ENCODE measurements at regions not wholly inside any gene's neighbourhood (a gene's known extent, or its start where the extent isn't known, plus 50 kb on each side); places are given as distances from the start of the nearest gene placed in this dataset.
"Not testable (repeated sequence)": the region's sequence is repeated elsewhere in the genome, so short reads cannot be mapped to it uniquely, and the experiment has no call there.

DNA sequence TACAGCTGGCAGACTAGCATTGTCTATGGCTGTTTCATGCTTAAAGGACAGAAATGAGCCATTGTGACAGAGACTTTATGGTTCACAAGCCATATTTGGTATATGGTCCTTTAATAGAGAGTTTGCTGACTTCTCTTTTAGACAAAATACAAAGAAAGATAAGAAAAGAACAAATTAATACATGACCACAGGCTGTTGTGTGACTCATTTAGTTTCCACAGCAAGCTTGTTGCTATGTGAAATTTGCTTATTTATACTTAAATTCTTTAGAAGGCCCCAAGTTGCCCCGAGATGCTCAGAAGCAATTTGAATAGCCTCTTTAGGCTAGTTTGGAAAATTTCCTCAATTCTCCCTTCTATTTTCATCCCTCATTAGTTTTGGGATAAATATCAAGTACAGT, 315.3 kb upstream of the RPS23 start:
- no peaks in the 10 kb centered on the region for H3K4me1 ChIP-seq (ENCODE audit: control insufficient read depth, insufficient read depth, low read length, poor library complexity, severe bottlenecking)
- Mint-ChIP-seq H3K4me3 (no peak overlapping the region), H3K27ac (no peak overlapping the region), H3K4me1 (no peaks in the 10 kb centered on the region), H3K9me3 (peaks cover 0 to 8% (median 0%) of the 10 kb centered on the region in 7 donors), H3K27me3 (peaks cover 13% of the 10 kb centered on the region), H3K36me3 (no peaks in the 10 kb centered on the region)
- H3K27ac ChIP-seq (ENCODE audit: insufficient read depth, low read length, poor library complexity, severe bottlenecking) = no peak overlapping the region
- DNase-seq (no peak), ATAC-seq (ENCODE audit: low read depth in 2 of 2) (no peak)
- no peak overlapping the region for H3K4me3 ChIP-seq (ENCODE audit: low read depth, low read length)
- no peaks in the 10 kb centered on the region for H3K9me3 ChIP-seq (ENCODE audit: control insufficient read depth in 2 of 2, low read length in 2 of 2)
- H3K36me3 ChIP-seq (ENCODE audit: control insufficient read depth, insufficient read depth, low read length) = no peaks in the 10 kb centered on the region
- H3K27me3 ChIP-seq (ENCODE audit: control insufficient read depth, insufficient read depth, low read length) = peaks cover 2% of the 10 kb centered on the region

DNA sequence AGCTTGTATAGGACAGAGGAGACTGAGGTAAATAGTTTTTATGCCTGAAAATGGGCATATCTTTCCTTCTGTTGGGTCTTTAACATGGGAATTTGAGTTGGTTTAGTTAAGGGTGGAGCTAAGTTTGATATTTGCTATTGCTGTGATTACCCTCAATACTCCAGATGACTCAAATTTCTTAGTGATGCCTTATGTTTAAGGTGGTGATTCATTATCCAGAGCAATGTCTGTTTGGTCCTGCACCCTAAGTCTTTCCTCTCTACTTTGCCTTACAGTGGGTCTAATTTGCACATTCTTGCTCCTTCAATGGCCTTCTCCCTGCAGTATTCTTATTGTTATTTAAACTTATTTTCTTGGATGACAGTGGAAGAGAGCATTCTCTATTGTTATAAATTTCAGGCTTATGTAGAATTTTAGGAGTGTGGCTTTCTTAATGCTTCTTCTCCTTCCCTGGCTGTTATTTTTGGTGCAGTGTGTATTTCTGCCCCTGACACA, 312.9 kb upstream of the RPS23 start:
- Histone ChIP-seq H3K27me3 (ENCODE audit: control insufficient read depth, insufficient read depth, low read length) (peaks cover 2% of the 10 kb centered on the region), H3K9me3 (ENCODE audit: control insufficient read depth in 2 of 2, low read length in 2 of 2) (no peaks in the 10 kb centered on the region), H3K4me3 (ENCODE audit: low read depth, low read length) (no peak overlapping the region), H3K36me3 (ENCODE audit: control insufficient read depth, insufficient read depth, low read length) (no peaks in the 10 kb centered on the region), H3K4me1 (ENCODE audit: control insufficient read depth, insufficient read depth, low read length, poor library complexity, severe bottlenecking) (no peaks in the 10 kb centered on the region), H3K27ac (ENCODE audit: insufficient read depth, low read length, poor library complexity, severe bottlenecking) (no peak overlapping the region)
- H3K27ac Mint-ChIP-seq = no peak overlapping the region
- DNase-seq (no peak), ATAC-seq (ENCODE audit: low read depth in 2 of 2) (no peak)
- peaks cover 13% of the 10 kb centered on the region for H3K27me3 Mint-ChIP-seq
- no peak overlapping the region for H3K4me3 Mint-ChIP-seq
- H3K36me3 Mint-ChIP-seq = no peaks in the 10 kb centered on the region
- H3K4me1 Mint-ChIP-seq = no peaks in the 10 kb centered on the region
- H3K9me3 Mint-ChIP-seq = peaks cover 0 to 8% (median 0%) of the 10 kb centered on the region in 7 donors

- Histone ChIP-seq H3K36me3 (ENCODE audit: control insufficient read depth, insufficient read depth, low read length) (no peaks in the 10 kb centered on the region), H3K27ac (ENCODE audit: insufficient read depth, low read length, poor library complexity, severe bottlenecking) (no peak overlapping the region), H3K4me3 (ENCODE audit: low read depth, low read length) (no peak overlapping the region), H3K27me3 (ENCODE audit: control insufficient read depth, insufficient read depth, low read length) (peaks cover 2% of the 10 kb centered on the region), H3K9me3 (ENCODE audit: control insufficient read depth in 2 of 2, low read length in 2 of 2) (no peaks in the 10 kb centered on the region), H3K4me1 (ENCODE audit: control insufficient read depth, insufficient read depth, low read length, poor library complexity, severe bottlenecking) (no peaks in the 10 kb centered on the region)
- DNase-seq (no peak), ATAC-seq (ENCODE audit: low read depth in 2 of 2) (no peak)
- H3K4me3 Mint-ChIP-seq = no peak overlapping the region
- no peak overlapping the region for H3K27ac Mint-ChIP-seq
- peaks cover 0 to 8% (median 1%) of the 10 kb centered on the region in 7 donors for H3K9me3 Mint-ChIP-seq
- no peaks in the 10 kb centered on the region for H3K4me1 Mint-ChIP-seq
- H3K36me3 Mint-ChIP-seq = no peaks in the 10 kb centered on the region
- H3K27me3 Mint-ChIP-seq = peaks cover 13% of the 10 kb centered on the region
These were observed 312.0 kb upstream of the RPS23 start for GRCh38 chr5:82590112-82590511.

GRCh38 chr5:82586661-82587310, 308.6 kb upstream of the RPS23 start:
- ATAC-seq (ENCODE audit: low read depth in 2 of 2) (no peak), DNase-seq (no peak)
- no peaks in the 10 kb centered on the region for H3K4me1 Mint-ChIP-seq
- H3K36me3 ChIP-seq (ENCODE audit: control insufficient read depth, insufficient read depth, low read length) = no peaks in the 10 kb centered on the region
- H3K27me3 ChIP-seq (ENCODE audit: control insufficient read depth, insufficient read depth, low read length) = peaks cover 2% of the 10 kb centered on the region
- H3K4me3 Mint-ChIP-seq = no peak overlapping the region
- no peaks in the 10 kb centered on the region for H3K9me3 ChIP-seq (ENCODE audit: control insufficient read depth in 2 of 2, low read length in 2 of 2)
- H3K4me1 ChIP-seq (ENCODE audit: control insufficient read depth, insufficient read depth, low read length, poor library complexity, severe bottlenecking) = no peaks in the 10 kb centered on the region
- peaks cover 4% of the 10 kb centered on the region for H3K27me3 Mint-ChIP-seq
- H3K27ac ChIP-seq (ENCODE audit: insufficient read depth, low read length, poor library complexity, severe bottlenecking) = no peak overlapping the region
- H3K4me3 ChIP-seq (ENCODE audit: low read depth, low read length) = no peak overlapping the region
- no peak overlapping the region for H3K27ac Mint-ChIP-seq
- H3K36me3 Mint-ChIP-seq = no peaks in the 10 kb centered on the region
- H3K9me3 Mint-ChIP-seq = peaks cover 2 to 16% (median 7%) of the 10 kb centered on the region in 7 donors

GRCh38 chr5:82586181-82586580, 308.0 kb upstream of the RPS23 start:
- H3K36me3 Mint-ChIP-seq = no peaks in the 10 kb centered on the region

DNA sequence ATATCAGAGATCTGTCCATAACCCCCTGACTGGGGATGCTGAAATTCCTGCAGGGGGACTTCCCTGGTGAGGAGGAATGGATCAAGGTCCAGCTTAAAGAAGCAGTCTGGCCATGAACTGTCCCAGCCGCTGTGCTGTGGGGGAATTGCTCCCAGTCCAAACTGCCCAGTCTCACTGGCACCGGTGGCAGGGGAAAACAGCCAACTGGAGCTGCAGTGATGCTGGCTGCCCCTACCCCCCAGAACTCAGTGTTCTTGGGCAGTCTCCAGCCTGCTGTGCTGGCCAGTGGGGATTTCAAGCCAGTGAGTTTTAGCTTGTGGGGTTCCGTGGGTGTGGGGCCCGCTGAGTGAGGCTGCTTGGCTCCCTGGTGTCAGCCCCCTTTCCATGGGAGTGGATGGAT, 306.5 kb upstream of the RPS23 start:
- Mint-ChIP-seq H3K27me3 (no peaks in the 10 kb centered on the region), H3K27ac (no peak overlapping the region), H3K4me1 (no peaks in the 10 kb centered on the region), H3K36me3 (no peaks in the 10 kb centered on the region), H3K4me3 (no peak overlapping the region), H3K9me3 (peaks cover 4 to 23% (median 7%) of the 10 kb centered on the region in 7 donors)
- Histone ChIP-seq H3K9me3 (ENCODE audit: control insufficient read depth in 2 of 2, low read length in 2 of 2) (no peaks in the 10 kb centered on the region), H3K4me1 (ENCODE audit: control insufficient read depth, insufficient read depth, low read length, poor library complexity, severe bottlenecking) (no peaks in the 10 kb centered on the region), H3K36me3 (ENCODE audit: control insufficient read depth, insufficient read depth, low read length) (no peaks in the 10 kb centered on the region), H3K4me3 (ENCODE audit: low read depth, low read length) (no peak overlapping the region), H3K27ac (ENCODE audit: insufficient read depth, low read length, poor library complexity, severe bottlenecking) (no peak overlapping the region), H3K27me3 (ENCODE audit: control insufficient read depth, insufficient read depth, low read length) (no peaks in the 10 kb centered on the region)
- ATAC-seq (ENCODE audit: low read depth in 2 of 2) (no peak), DNase-seq (no peak)

More at GRCh38 chr5:82586181-82586580, 308.0 kb upstream of the RPS23 start:
- H3K9me3 ChIP-seq (ENCODE audit: control insufficient read depth in 2 of 2, low read length in 2 of 2) = no peaks in the 10 kb centered on the region
- Mint-ChIP-seq H3K4me3 (no peak overlapping the region), H3K27ac (no peak overlapping the region), H3K27me3 (peaks cover 4% of the 10 kb centered on the region), H3K9me3 (peaks cover 2 to 22% (median 7%) of the 10 kb centered on the region in 7 donors), H3K4me1 (no peaks in the 10 kb centered on the region)
- DNase-seq = no peak
- H3K4me3 ChIP-seq (ENCODE audit: low read depth, low read length) = no peak overlapping the region
- no peak overlapping the region for H3K27ac ChIP-seq (ENCODE audit: insufficient read depth, low read length, poor library complexity, severe bottlenecking)
- no peaks in the 10 kb centered on the region for H3K36me3 ChIP-seq (ENCODE audit: control insufficient read depth, insufficient read depth, low read length)
- H3K4me1 ChIP-seq (ENCODE audit: control insufficient read depth, insufficient read depth, low read length, poor library complexity, severe bottlenecking) = no peaks in the 10 kb centered on the region
- ATAC-seq (ENCODE audit: low read depth in 2 of 2) = no peak
- H3K27me3 ChIP-seq (ENCODE audit: control insufficient read depth, insufficient read depth, low read length) = peaks cover 2% of the 10 kb centered on the region

GRCh38 chr5:82583331-82583730, 305.2 kb upstream of the RPS23 start:
- H3K9me3 ChIP-seq (ENCODE audit: control insufficient read depth in 2 of 2, low read length in 2 of 2); H3K27me3 Mint-ChIP-seq; H3K36me3 Mint-ChIP-seq; ATAC-seq (ENCODE audit: low read depth in 2 of 2); H3K4me1 ChIP-seq (ENCODE audit: control insufficient read depth, insufficient read depth, low read length, poor library complexity, severe bottlenecking); H3K4me1 Mint-ChIP-seq; H3K36me3 ChIP-seq (ENCODE audit: control insufficient read depth, insufficient read depth, low read length); H3K27me3 ChIP-seq (ENCODE audit: control insufficient read depth, insufficient read depth, low read length); H3K4me3 ChIP-seq (ENCODE audit: low read depth, low read length); H3K27ac ChIP-seq (ENCODE audit: insufficient read depth, low read length, poor library complexity, severe bottlenecking); H3K27ac Mint-ChIP-seq; H3K4me3 Mint-ChIP-seq; DNase-seq: not testable (repeated sequence)
- H3K9me3 Mint-ChIP-seq = peaks cover 4 to 26% (median 6%) of the 10 kb centered on the region in 7 donors

DNA sequence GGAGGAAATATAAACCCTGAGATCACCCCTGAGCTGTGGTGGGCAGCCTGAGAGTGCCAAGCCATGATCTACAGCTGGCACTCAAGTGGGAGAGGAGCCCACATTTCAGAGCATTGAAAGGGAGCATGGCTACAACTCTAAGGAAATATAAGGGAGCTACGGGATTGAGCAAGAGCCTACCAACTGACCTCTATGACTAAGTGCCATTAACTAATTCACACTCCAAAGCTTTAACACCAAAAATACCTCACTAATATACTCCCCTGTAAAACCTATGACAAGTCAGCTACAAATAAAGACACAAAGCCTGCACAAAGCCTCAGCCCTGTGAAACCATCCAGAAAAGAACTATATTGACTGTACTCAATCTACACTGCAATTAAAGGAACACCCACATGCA, 286.8 kb upstream of the RPS23 start:
- Histone ChIP-seq H3K4me3 (ENCODE audit: low read depth, low read length) (no peak overlapping the region), H3K4me1 (ENCODE audit: control insufficient read depth, insufficient read depth, low read length, poor library complexity, severe bottlenecking) (no peaks in the 10 kb centered on the region), H3K9me3 (ENCODE audit: control insufficient read depth in 2 of 2, low read length in 2 of 2) (no peaks in the 10 kb centered on the region), H3K27me3 (ENCODE audit: control insufficient read depth, insufficient read depth, low read length) (no peaks in the 10 kb centered on the region), H3K36me3 (ENCODE audit: control insufficient read depth, insufficient read depth, low read length) (no peaks in the 10 kb centered on the region), H3K27ac (ENCODE audit: insufficient read depth, low read length, poor library complexity, severe bottlenecking) (no peak overlapping the region)
- H3K4me1 Mint-ChIP-seq = no peaks in the 10 kb centered on the region
- no peak overlapping the region for H3K4me3 Mint-ChIP-seq
- DNase-seq = no peak
- H3K36me3 Mint-ChIP-seq = no peaks in the 10 kb centered on the region
- H3K27ac Mint-ChIP-seq = no peak overlapping the region
- ATAC-seq (ENCODE audit: low read depth in 2 of 2) = no peak
- H3K9me3 Mint-ChIP-seq = peaks cover 0 to 11% (median 0%) of the 10 kb centered on the region in 7 donors
- H3K27me3 Mint-ChIP-seq = peaks cover 12% of the 10 kb centered on the region
